ENCODE measurements at regions not wholly inside any gene's neighbourhood (a gene's known extent, or its start where the extent isn't known, plus 50 kb on each side); places are given as distances from the start of the nearest gene placed in this dataset.

- Mint-ChIP-seq H3K27me3 (ENCODE audit: low read depth in 3 of 3) (peaks cover 0 to 2% (median 0%) of the 10 kb centered on the region in 3 donors), H3K9me3 (no peaks in the 10 kb centered on the region), H3K36me3 (no peaks in the 10 kb centered on the region), H3K4me1 (peaks cover 34% of the 10 kb centered on the region), H3K27ac (peak overlapping the region in 5 of 7 donors; percentile 4 to 94 (median 90)), H3K4me3 (no peak overlapping the region)
- TF ChIP-seq CTCF (IDR thresholded peaks at IDR 0.05) = no peak
- Histone ChIP-seq H3K36me3 (replicated peaks in 1 of 2; ENCODE audit: control insufficient read depth in 1 of 2, insufficient read depth in 2 of 2, low read length in 2 of 2) (no peaks in the 10 kb centered on the region), H3K79me2 (ENCODE audit: insufficient read depth, low read length) (no peaks in the 10 kb centered on the region), H3K4me2 (replicated peaks; ENCODE audit: extremely low read depth, low read length, poor library complexity, severe bottlenecking) (no peak overlapping the region), H3K9me3 (replicated peaks in 1 of 2; ENCODE audit: control insufficient read depth in 1 of 2, insufficient read depth in 1 of 2, low read length in 2 of 2) (no peaks in the 10 kb centered on the region), H4K20me1 (ENCODE audit: insufficient read depth, low read length) (no peaks in the 10 kb centered on the region), H3K4me3 (replicated peaks in 1 of 3; ENCODE audit: low read depth in 2 of 3, low read length in 3 of 3) (no peak overlapping the region), H3K4me1 (ENCODE audit: control insufficient read depth in 1 of 2, insufficient read depth in 2 of 2, low read length in 2 of 2) (peaks cover 21 to 22% of the 10 kb centered on the region in 2 donors), H2AFZ (ENCODE audit: insufficient read depth, low read depth, low read length, poor library complexity, severe bottlenecking) (no peak overlapping the region), H3K27ac (ENCODE audit: low read depth in 1 of 2, low read length in 2 of 2) (no peak overlapping the region), H3K27me3 (ENCODE audit: control insufficient read depth in 2 of 2, insufficient read depth in 2 of 2, low read length in 2 of 2) (no peaks in the 10 kb centered on the region), H3K9ac (ENCODE audit: insufficient read depth, low read length, poor library complexity, severe bottlenecking) (no peak overlapping the region)
- intact Hi-C loops (cut with micrococcal nuclease) = loop anchor here (5.0 to 10.0 kb wide), 3 partner anchors 146 to 386 kb away; partner anchors contain the start of gene CXCR4 (in 1 of the 2)
- no peak for DNase-seq
- WGBS (ENCODE audit: insufficient coverage) = no CpG with 5 or more reads among the region's 3 CpGs
Observed at GRCh38 chr2:136383167-136383566, 265.2 kb upstream of the CXCR4 start.

GRCh38 chr2:136381722-136382633, 264.0 kb upstream of the CXCR4 start:
- no peaks in the 10 kb centered on the region for H3K27me3 ChIP-seq (ENCODE audit: control insufficient read depth in 2 of 2, insufficient read depth in 2 of 2, low read length in 2 of 2)
- Mint-ChIP-seq H3K27me3 (ENCODE audit: low read depth in 3 of 3) (peaks cover 0 to 2% (median 0%) of the 10 kb centered on the region in 3 donors), H3K4me1 (peaks cover 34% of the 10 kb centered on the region), H3K36me3 (no peaks in the 10 kb centered on the region), H3K9me3 (no peaks in the 10 kb centered on the region), H3K27ac (peak overlapping the region; percentile 80 to 94 (median 90)), H3K4me3 (peak overlapping the region; percentile 66 to 87)
- H2AFZ ChIP-seq (ENCODE audit: insufficient read depth, low read depth, low read length, poor library complexity, severe bottlenecking) = peak overlapping the region; percentile 77
- H3K9ac ChIP-seq (ENCODE audit: insufficient read depth, low read length, poor library complexity, severe bottlenecking) = peak overlapping the region; percentile 33
- H3K4me3 ChIP-seq (replicated peaks in 1 of 3; ENCODE audit: low read depth in 2 of 3, low read length in 3 of 3) = peak overlapping the region in 1 of 3 experiments; percentile 56
- DNase-seq = peak; percentile 68 to 75 (median 72)
- WGBS (ENCODE audit: insufficient coverage) = 16% methylated on average over 4 of the region's 14 CpGs
- peak overlapping the region; percentile 22 to 79 for H3K27ac ChIP-seq (ENCODE audit: low read depth in 1 of 2, low read length in 2 of 2)
- peak overlapping the region; percentile 57 for H3K4me2 ChIP-seq (replicated peaks; ENCODE audit: extremely low read depth, low read length, poor library complexity, severe bottlenecking)
- H3K9me3 ChIP-seq (replicated peaks in 1 of 2; ENCODE audit: control insufficient read depth in 1 of 2, insufficient read depth in 1 of 2, low read length in 2 of 2) = no peaks in the 10 kb centered on the region
- no peaks in the 10 kb centered on the region for H3K79me2 ChIP-seq (ENCODE audit: insufficient read depth, low read length)
- H4K20me1 ChIP-seq (ENCODE audit: insufficient read depth, low read length) = no peaks in the 10 kb centered on the region
- TF ChIP-seq CTCF (IDR thresholded peaks at IDR 0.05) = no peak
- peaks cover 21 to 22% of the 10 kb centered on the region in 2 donors for H3K4me1 ChIP-seq (ENCODE audit: control insufficient read depth in 1 of 2, insufficient read depth in 2 of 2, low read length in 2 of 2)
- no peaks in the 10 kb centered on the region for H3K36me3 ChIP-seq (replicated peaks in 1 of 2; ENCODE audit: control insufficient read depth in 1 of 2, insufficient read depth in 2 of 2, low read length in 2 of 2)
- intact Hi-C loops (cut with micrococcal nuclease) = loop anchor here (5.0 to 10.0 kb wide), 3 partner anchors 145 to 385 kb away; partner anchors contain the start of gene CXCR4 (in 1 of the 2)
